ENCODE measurements at regions not wholly inside any gene's neighbourhood (a gene's known extent, or its start where the extent isn't known, plus 50 kb on each side); places are given as distances from the start of the nearest gene placed in this dataset.

DNA sequence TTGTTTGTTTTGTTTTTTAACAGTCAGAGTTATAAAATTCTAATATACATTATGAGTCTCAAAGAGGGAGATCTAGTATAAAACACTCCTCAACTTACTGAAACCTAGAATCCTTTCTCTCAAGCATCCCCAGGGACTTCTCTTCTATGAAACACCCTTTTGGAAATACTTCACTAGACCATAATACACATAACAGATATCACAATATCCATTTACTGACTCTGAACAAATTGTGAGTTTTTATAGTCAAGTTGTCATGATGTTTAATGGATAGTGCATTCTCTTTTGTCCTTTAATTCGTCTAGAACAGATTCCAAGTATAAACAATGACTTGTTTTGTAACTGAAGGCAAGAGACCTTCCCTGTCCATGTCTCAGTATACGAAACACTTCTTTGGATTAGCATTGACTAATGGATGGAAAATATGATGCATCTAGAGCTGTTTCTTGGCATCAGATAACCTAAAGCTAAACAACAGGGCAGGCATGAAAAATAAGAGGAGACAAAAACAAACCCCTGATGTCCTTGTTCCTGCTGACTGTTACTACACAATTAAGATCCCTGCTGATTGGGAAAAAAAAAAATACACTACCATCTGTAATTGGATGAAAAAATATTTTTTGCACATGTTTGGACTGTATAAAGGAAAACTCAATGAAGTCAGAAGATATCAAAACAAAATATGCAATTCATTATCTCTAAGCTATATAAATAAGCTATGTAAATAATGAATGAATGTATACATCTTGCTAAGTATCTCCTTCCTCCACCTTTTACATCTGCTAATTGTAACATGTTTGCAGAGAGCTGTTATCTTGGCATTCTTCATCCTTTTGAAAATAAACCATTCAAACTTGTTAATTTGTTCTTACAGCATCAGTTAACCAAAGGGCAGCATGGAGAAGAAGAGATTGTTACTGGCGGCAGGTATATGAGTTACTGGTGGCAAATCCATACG, 214.2 kb downstream of the LACC1 start:
- no peak for DNase-seq (ENCODE audit: low read depth, low spot score)

DNA sequence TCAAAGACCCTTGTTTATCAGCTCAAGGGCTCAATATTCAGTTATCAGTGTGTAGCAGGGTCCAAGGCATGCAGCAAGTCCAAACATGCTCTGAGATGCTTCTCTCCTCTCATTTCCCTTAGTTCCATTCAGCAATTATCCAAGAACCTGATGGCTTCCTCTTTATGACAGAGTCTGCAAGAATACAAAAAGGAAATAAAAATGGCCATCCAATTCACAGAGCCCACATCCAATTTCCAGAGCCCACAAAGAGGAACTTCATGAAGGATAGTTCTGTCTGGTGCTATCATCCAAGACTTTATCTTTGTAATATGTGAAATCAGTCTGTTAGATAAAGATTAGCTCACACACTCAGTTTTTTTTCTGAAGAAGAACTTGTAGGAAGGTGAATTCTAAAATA, 217.2 kb downstream of the LACC1 start:
- no peak for DNase-seq (ENCODE audit: low read depth, low spot score)

GRCh38 chr13:44098559-44098958, 218.9 kb downstream of the LACC1 start:
- DNase-seq (ENCODE audit: low read depth, low spot score): no peak

DNA sequence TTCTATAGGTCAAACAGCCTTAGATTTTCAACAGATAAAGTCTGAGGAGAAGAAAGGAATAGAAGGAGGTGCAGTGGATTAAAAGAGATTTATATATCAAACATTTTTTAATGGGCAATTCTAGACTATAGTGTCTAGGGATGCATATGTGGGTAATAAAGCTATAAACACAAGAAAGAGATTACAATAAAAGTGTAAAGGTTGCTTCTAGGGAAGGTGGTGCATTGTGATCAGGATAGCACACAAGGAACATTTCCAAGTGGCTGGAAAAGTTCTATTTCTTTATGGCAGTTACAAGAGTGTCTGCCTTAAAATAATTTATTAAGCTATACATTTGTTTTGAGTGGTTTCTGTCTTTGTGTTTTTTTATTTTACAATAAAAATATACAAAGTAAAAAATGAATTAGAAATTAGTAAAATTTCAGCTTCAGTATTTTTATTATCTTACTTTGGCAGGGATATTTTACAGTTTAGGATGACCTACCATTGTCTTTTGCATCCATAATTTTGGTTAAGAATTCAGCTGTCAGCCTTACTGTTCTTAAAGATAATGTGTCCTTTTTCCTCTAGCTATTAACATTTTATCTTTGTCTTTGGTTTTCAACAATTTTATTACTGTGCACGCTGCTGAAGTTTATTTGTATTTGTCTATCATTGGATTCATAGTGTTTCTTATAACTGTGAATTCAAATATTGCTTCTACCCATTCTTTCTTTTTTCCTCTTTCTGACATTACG, 221.8 kb downstream of the LACC1 start:
- DNase-seq (ENCODE audit: low read depth, low spot score): no peak

- DNase-seq (ENCODE audit: low read depth, low spot score): no peak
Observed at GRCh38 chr13:44103429-44104196, 223.9 kb downstream of the LACC1 start.

- no peak for DNase-seq (ENCODE audit: low read depth, low spot score)
Observed at GRCh38 chr13:44104197-44104490, 224.4 kb downstream of the LACC1 start.

GRCh38 chr13:44104969-44105368, 225.3 kb downstream of the LACC1 start:
- DNase-seq (ENCODE audit: low read depth, low spot score): no peak

GRCh38 chr13:44106266-44107152, 226.8 kb downstream of the LACC1 start:
- no peak for DNase-seq (ENCODE audit: low read depth, low spot score)

DNA sequence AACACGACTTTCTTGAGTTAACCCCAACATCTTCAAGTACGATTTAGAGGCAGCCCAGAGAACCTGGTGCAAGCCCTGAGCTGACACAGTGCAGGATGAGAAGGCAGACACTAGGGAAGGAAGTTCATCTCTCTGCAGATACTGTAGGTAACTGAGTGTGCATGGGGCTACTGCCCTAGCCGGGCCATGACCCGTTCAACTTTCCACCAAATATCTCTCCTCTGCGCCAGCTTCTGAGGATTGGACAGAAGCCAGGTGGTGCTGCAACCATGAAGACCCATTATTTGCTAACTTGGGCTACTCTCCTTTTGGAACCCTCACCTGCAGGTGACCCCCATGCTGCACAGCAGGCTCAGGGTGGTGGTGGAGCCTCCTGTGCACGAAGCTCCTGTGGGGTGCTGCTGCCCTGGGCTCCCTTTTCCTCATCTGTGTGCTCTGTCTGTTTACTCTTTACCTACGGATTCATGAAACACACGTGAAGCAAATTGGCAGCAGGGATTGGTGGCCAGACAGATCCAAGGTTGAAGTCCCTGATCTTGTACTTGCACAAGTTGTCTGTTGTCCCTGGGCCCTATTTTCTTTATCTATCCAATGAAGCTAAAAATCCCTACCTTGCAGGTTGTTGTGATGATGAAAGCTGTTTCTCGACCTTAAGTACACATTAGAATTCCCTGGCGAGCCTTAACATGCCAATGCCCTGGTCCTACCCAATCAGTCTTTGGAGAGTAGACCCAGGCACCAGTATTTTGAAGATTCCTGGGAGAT, 227.8 kb downstream of the LACC1 start:
- no peak for DNase-seq (ENCODE audit: low read depth, low spot score)

DNA sequence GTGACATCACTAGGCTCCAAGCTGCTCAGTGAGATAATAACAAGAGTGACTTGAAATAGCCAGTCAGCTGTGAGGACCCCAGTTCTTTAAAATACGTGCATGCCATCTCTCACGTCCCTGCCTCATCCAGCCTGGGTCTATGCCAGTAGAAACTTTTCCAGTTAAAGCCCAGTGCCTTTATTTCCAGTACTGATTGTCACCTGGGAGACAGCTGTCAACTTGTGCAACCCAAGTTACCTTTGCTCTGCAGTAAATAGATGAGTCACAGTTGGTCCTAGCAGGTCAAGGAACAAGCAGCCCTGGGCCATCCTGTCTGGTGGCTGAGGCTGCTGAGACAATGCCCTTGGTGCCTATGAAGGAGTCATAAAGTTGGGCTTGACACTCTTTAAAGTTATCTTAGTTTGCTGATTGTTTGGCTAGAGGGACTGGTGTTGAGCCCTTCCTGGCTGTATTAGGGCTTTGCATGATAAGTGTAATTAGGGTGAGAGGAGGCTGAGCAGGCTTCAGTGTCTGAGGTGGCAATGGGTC, 228.7 kb downstream of the LACC1 start:
- no peak for DNase-seq (ENCODE audit: low read depth, low spot score)

- no peak for DNase-seq (ENCODE audit: low read depth, low spot score)
Observed at GRCh38 chr13:44110091-44110621, 230.5 kb downstream of the LACC1 start.

DNA sequence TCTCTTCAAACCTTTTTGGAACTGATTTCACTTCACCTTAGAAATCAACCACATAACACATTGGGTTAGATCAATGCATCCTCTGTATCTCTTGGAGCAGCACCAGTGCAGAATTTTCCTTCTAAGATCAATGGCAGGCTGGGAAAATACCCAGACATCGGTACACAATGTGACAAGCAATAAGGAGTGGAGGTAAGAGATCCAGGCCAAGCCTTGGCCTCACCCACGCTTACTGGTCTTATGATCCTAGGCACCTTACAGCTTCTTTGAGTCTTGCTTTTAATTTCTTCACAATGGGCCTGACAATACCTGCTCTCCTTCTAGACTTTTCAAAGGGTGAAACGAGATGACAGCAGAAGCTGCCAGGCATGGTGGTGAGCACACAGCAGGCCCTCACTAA, 232.0 kb downstream of the LACC1 start:
- DNase-seq (ENCODE audit: low read depth, low spot score): no peak

- DNase-seq (ENCODE audit: low read depth, low spot score): no peak
Observed at GRCh38 chr13:44112700-44113329, 233.1 kb downstream of the LACC1 start.

DNA sequence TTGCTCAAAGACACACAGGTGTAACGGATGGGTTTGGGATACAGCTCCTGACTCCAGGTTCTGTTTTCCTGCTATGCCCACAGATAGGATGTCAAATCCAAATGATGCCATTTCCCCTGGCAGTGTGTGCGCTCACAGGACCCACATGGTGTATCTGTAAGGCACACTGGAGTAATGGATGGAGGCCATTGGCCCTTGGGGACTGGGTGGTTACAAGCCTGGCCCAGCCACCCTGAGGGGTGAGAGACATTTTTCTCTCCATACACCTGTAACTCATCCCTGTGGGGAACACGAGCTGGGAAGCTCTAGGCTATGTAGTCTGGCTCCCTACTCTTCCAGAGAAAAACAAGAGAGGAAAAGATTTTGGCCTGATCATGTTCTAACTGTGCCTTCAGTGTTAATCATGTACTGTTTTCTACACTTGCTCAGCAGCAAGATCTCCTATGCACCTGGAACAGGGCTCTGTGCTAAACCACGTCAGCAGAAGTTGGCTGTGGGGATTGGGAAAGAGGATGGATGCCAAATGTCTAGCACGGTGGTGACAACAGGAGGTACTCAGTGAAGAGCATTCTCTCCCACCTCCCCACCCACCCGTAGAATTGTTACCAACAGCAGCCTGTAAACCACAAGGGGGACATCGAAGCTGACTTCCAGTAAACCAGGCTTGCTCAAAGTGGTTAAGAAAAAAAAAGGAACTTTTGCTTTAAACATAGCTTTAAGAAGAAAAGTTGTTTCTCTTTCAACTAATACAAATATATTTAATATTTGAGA, 237.0 kb downstream of the LACC1 start:
- DNase-seq (ENCODE audit: low read depth, low spot score): no peak

- no peak for DNase-seq (ENCODE audit: low read depth, low spot score)
Observed at GRCh38 chr13:44117351-44117750, 237.6 kb downstream of the LACC1 start.

- DNase-seq (ENCODE audit: low read depth, low spot score): no peak
Observed at GRCh38 chr13:44117816-44118215, 238.1 kb downstream of the LACC1 start.

DNA sequence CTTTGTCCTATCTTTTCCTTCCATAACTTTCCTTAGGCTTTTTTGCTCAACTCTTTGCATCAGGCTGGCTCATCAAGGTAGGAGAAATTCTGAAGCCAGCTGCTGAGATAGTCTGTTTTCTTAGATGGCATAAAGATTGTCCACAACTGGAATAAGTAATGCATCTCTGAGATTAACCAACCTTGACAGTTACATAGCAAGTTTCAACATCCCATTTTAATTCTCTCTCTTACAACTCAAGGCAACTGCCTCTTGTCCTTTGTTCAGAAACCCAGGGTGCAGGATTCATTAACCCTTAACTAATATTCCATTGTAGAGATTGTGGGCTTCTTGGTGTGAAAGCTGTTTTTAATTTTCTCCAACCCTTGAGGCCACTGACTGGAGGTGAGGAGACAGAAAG, 239.2 kb downstream of the LACC1 start:
- DNase-seq (ENCODE audit: low read depth, low spot score): no peak

GRCh38 chr13:44120043-44120442, 240.3 kb downstream of the LACC1 start:
- no peak for DNase-seq (ENCODE audit: low read depth, low spot score)
